ENCODE measurements at regions not wholly inside any gene's neighbourhood (a gene's known extent, or its start where the extent isn't known, plus 50 kb on each side); places are given as distances from the start of the nearest gene placed in this dataset.

- no peak for TF ChIP-seq CTCF (IDR thresholded peaks at IDR 0.05; ENCODE audit: low read depth, low read length)
- Histone ChIP-seq H3K4me1 (no peaks in the 10 kb centered on the region), H3K36me3 (no peaks in the 10 kb centered on the region), H3K4me3 (ENCODE audit: low read depth, low read length) (no peak overlapping the region), H3K9me3 (no peaks in the 10 kb centered on the region), H3K27me3 (no peaks in the 10 kb centered on the region)
- DNase-seq, result no peak
Measured at GRCh38 chr5:175374166-175374875, 69.7 kb downstream of the DRD1 start.

- no peaks in the 10 kb centered on the region for H3K4me1 ChIP-seq
- no peaks in the 10 kb centered on the region for H3K36me3 ChIP-seq
- H3K4me3 ChIP-seq (ENCODE audit: low read depth, low read length), result no peak overlapping the region
- no peaks in the 10 kb centered on the region; the same call in 1 of the 2 replicates for H3K27me3 ChIP-seq
- DNase-seq, result no peak
- no peak for TF ChIP-seq CTCF (IDR thresholded peaks at IDR 0.05; ENCODE audit: low read depth, low read length)
- no peaks in the 10 kb centered on the region for H3K9me3 ChIP-seq
Measured at GRCh38 chr5:175365866-175366265, 78.1 kb downstream of the DRD1 start.

GRCh38 chr5:175363300-175363699 is 80.7 kb downstream of the DRD1 start:
- DNase-seq, result no peak
- no peaks in the 10 kb centered on the region for H3K9me3 ChIP-seq
- H3K27me3 ChIP-seq, result peaks cover 3% of the 10 kb centered on the region; the same call in 1 of the 2 replicates
- no peak overlapping the region for H3K4me3 ChIP-seq (ENCODE audit: low read depth, low read length)
- H3K4me1 ChIP-seq, result no peaks in the 10 kb centered on the region
- TF ChIP-seq CTCF (IDR thresholded peaks at IDR 0.05; ENCODE audit: low read depth, low read length), result no peak
- no peaks in the 10 kb centered on the region for H3K36me3 ChIP-seq

DNA sequence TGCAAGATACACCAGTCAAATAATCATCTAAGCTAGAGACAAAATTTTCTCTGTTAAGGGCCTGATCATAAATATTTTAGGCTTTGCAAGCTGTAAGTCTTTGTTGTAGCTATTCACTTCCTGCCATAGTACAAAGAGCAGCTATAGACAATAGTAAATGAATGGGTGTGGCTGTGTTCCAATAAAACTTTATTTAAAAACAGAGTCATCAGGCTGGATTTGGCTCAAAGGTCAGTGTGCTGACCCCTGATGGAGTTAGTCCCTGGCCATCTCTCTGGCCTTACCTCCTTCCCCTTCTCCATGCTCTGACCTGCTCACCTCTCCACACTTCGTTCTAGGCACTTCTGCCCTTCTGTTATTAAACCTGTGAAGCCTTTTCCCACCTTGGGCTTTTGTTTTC is 86.0 kb downstream of the DRD1 start:
- H3K4me1 ChIP-seq, result no peaks in the 10 kb centered on the region
- H3K27me3 ChIP-seq, result peaks cover 3% of the 10 kb centered on the region; the same call in 1 of the 2 replicates
- H3K36me3 ChIP-seq, result no peaks in the 10 kb centered on the region
- H3K9me3 ChIP-seq, result no peaks in the 10 kb centered on the region
- H3K4me3 ChIP-seq (ENCODE audit: low read depth, low read length), result no peak overlapping the region
- no peak for DNase-seq
- TF ChIP-seq CTCF (IDR thresholded peaks at IDR 0.05; ENCODE audit: low read depth, low read length), result no peak

GRCh38 chr5:175356428-175356827 is 87.6 kb downstream of the DRD1 start:
- Histone ChIP-seq H3K36me3 (no peaks in the 10 kb centered on the region), H3K27me3 (peaks cover 3% of the 10 kb centered on the region; the same call in 1 of the 2 replicates), H3K4me1 (no peaks in the 10 kb centered on the region), H3K4me3 (ENCODE audit: low read depth, low read length) (no peak overlapping the region), H3K9me3 (no peaks in the 10 kb centered on the region)
- no peak for TF ChIP-seq CTCF (IDR thresholded peaks at IDR 0.05; ENCODE audit: low read depth, low read length)
- no peak for DNase-seq

GRCh38 chr5:175354964-175355363 is 89.0 kb downstream of the DRD1 start:
- no peaks in the 10 kb centered on the region for H3K9me3 ChIP-seq
- no peak for DNase-seq
- H3K4me3 ChIP-seq (ENCODE audit: low read depth, low read length), result no peak overlapping the region
- no peaks in the 10 kb centered on the region for H3K4me1 ChIP-seq
- H3K36me3 ChIP-seq, result no peaks in the 10 kb centered on the region
- H3K27me3 ChIP-seq, result peaks cover 3% of the 10 kb centered on the region; the same call in 1 of the 2 replicates
- TF ChIP-seq CTCF (IDR thresholded peaks at IDR 0.05; ENCODE audit: low read depth, low read length), result no peak
